HCT116 (cell line): ENCODE measurements at regions not wholly inside any gene's neighbourhood (a gene's known extent, or its start where the extent isn't known, plus 50 kb on each side); places are given as distances from the start of the nearest gene placed in this dataset.

Experiments
- ATAC-seq: fragments of 200-7000 bp; cut with Tn5 transposase; 2 replicates; pipeline ENCODE4 v1.9.1; 2020; ENCODE audit warnings: mild to moderate bottlenecking, moderate library complexity
- BruUV-seq: library from RNA; stranded (reverse); fragments of 400-500 nt; replicated peaks from 2 replicates; lab custom pipeline; 2021; lab: Mats Ljungman, UMichigan
- CTCF ChIA-PET: fragments of 300-600 bp; sonication (Branson Sonifier 250); formaldehyde crosslinking; loops from one replicate; lab custom pipeline; 2021; ENCODE audit warnings: antibody characterized with exemption; lab: Charles Lee
- POLR2A ChIA-PET: fragments of 300-600, 350-600 bp; sonication (Branson Sonifier 250); formaldehyde crosslinking; loops from one replicate; lab custom pipeline; 2021; ENCODE audit warnings: antibody characterized with exemption; lab: Charles Lee
- RAD21 ChIA-PET, 2 experiments: fragments of 300-600 bp; sonication (Branson Sonifier 250); formaldehyde crosslinking; loops; one replicate each; lab custom pipeline; 2023; ENCODE audit warnings: low total read pairs in 2 of 2; ENCODE audit not compliant: uncharacterized antibody in 2 of 2, unreplicated experiment in 2 of 2, low non-redundant PET in 1 of 2; lab: Charles Lee
- DNase-seq: peaks from one replicate; pipeline ENCODE4 v3.0.0-alpha.2; 2010; ENCODE audit warnings: low read depth, low spot score
- H2AFZ ChIP-seq: fragments of 200-600 bp; shearing (Covaris generic), sonication (generic); 2 replicates; pipeline ENCODE4 v1.6.1; 2017; ENCODE audit warnings: low read depth, mixed run types, mixed read lengths, antibody characterized with exemption, low read length; ENCODE audit not compliant: poor library complexity, severe bottlenecking
- H3K27ac ChIP-seq: 2 replicates; pipeline ENCODE4 v1.5.1; 2012; ENCODE audit warnings: low read depth, low read length
- H3K27me3 ChIP-seq: fragments of 200-600 bp; sonication (generic); 2 replicates; pipeline ENCODE4 v1.6.1; 2016; ENCODE audit warnings: mixed run types, low read length, mixed read lengths; ENCODE audit not compliant: insufficient read depth
- H3K36me3 ChIP-seq, 2 experiments: fragments of 200-500 bp in 1 of 2; fragments of 200-600 bp in 1 of 2; sonication (Bioruptor generic) in 1 of 2; sonication (generic) in 1 of 2; 2 replicates each; pipeline versions ENCODE4 v1.5.1 to v1.6.1; 2014 to 2016; ENCODE audit warnings: low read length in 2 of 2, inconsistent platforms in 1 of 2, mixed read lengths in 1 of 2, mixed run types in 1 of 2; ENCODE audit not compliant: insufficient read depth in 2 of 2, control insufficient read depth in 1 of 2
- H3K4me1 ChIP-seq, 2 experiments: fragments of 200-600 bp in 1 of 2; sonication (generic) in 1 of 2; 2 replicates each; pipeline versions ENCODE4 v1.5.1 to v1.6.1; 2012 to 2017; ENCODE audit warnings: low read length in 2 of 2, inconsistent platforms in 1 of 2, mild to moderate bottlenecking in 1 of 2, mixed read lengths in 1 of 2, mixed run types in 1 of 2, moderate library complexity in 1 of 2; ENCODE audit not compliant: insufficient read depth in 2 of 2, control insufficient read depth in 1 of 2
- H3K4me2 ChIP-seq: fragments of 200-600 bp; sonication (generic); 2 replicates; pipeline ENCODE4 v1.6.1; 2017; ENCODE audit warnings: mixed run types, low read length, mixed read lengths
- H3K4me3 ChIP-seq, 2 experiments: fragments of 200-600 bp in 1 of 2; sonication (generic) in 1 of 2; replicated peaks in 1 of 2; 2 replicates each; pipeline ENCODE4 v1.5.1; 2011 to 2016; ENCODE audit warnings: low read length in 2 of 2, control low read depth in 1 of 2, low read depth in 1 of 2, mild to moderate bottlenecking in 1 of 2, mixed read lengths in 1 of 2, mixed run types in 1 of 2
- H3K79me2 ChIP-seq: fragments of 200-600 bp; sonication (generic); 2 replicates; pipeline ENCODE4 v1.6.1; 2017; ENCODE audit warnings: mild to moderate bottlenecking, mixed run types, low read length, moderate library complexity, mixed read lengths; ENCODE audit not compliant: insufficient read depth
- H3K9ac ChIP-seq: fragments of 200-600 bp; sonication (generic); 2 replicates; pipeline ENCODE4 v1.6.1; 2016; ENCODE audit warnings: low read length, mixed read lengths
- H3K9me2 ChIP-seq: fragments of 200-600 bp; sonication (generic), shearing (Covaris generic); 2 replicates; pipeline ENCODE4 v1.6.1; 2017; ENCODE audit warnings: mixed run types, mild to moderate bottlenecking, moderate library complexity; ENCODE audit not compliant: insufficient read depth
- H3K9me3 ChIP-seq, 2 experiments: fragments of 200-500 bp in 1 of 2; fragments of 200-600 bp in 1 of 2; sonication (Bioruptor generic) in 1 of 2; sonication (generic) in 1 of 2; 2 replicates each; pipeline ENCODE4 v1.6.1; 2014 to 2017; ENCODE audit warnings: low read length in 2 of 2, mixed read lengths in 2 of 2, inconsistent platforms in 1 of 2, low read depth in 1 of 2, mild to moderate bottlenecking in 1 of 2, mixed run types in 1 of 2, moderate library complexity in 1 of 2; ENCODE audit not compliant: control insufficient read depth in 1 of 2, insufficient read depth in 1 of 2
- H4K20me1 ChIP-seq: fragments of 200-600 bp; sonication (generic), shearing (Covaris generic); 2 replicates; pipeline ENCODE4 v1.6.1; 2017; ENCODE audit warnings: mixed run types, mild to moderate bottlenecking, moderate library complexity; ENCODE audit not compliant: insufficient read depth
- CEBPB ChIP-seq: IDR thresholded peaks from 2 replicates; pipeline ENCODE4 v1.6.1; 2012; ENCODE audit warnings: low read depth
- CTCF ChIP-seq, 3 experiments: fragments of 200-600 bp in 1 of 3; sonication (generic) in 1 of 3; IDR thresholded peaks in 2 of 3; conservative IDR thresholded peaks in 1 of 3; 2 replicates each; pipeline ENCODE4 v1.5.1; 2012 to 2017; ENCODE audit warnings: low read depth in 2 of 3, low read length in 2 of 3, antibody characterized with exemption in 1 of 3, borderline replicate concordance in 1 of 3, control low read depth in 1 of 3, mild to moderate bottlenecking in 1 of 3, mixed read lengths in 1 of 3, mixed run types in 1 of 3, moderate library complexity in 1 of 3; ENCODE audit not compliant: insufficient read depth in 1 of 3
- FOSL1 ChIP-seq: IDR thresholded peaks from 2 replicates; pipeline ENCODE4 v1.6.1; 2012; ENCODE audit warnings: low read depth
- JUND ChIP-seq: IDR thresholded peaks from 2 replicates; pipeline ENCODE4 v1.6.1; 2012
- POLR2A ChIP-seq: IDR thresholded peaks from 2 replicates; pipeline ENCODE4 v1.7.0; 2011; ENCODE audit warnings: borderline replicate concordance; ENCODE audit not compliant: insufficient read depth, insufficient read length; ENCODE audit errors: extremely low read depth
- POLR2AphosphoS5 ChIP-seq: IDR thresholded peaks from 2 replicates; pipeline ENCODE4 v1.6.1; 2011; ENCODE audit warnings: mild to moderate bottlenecking, low read depth, low read length, moderate library complexity
- RAD21 ChIP-seq: IDR thresholded peaks from 2 replicates; pipeline ENCODE4 v1.6.1; 2012; ENCODE audit warnings: low read depth, mild to moderate bottlenecking
- REST ChIP-seq: IDR thresholded peaks from 2 replicates; pipeline ENCODE4 v1.6.1; 2012; ENCODE audit warnings: low read depth
- SIN3A ChIP-seq: IDR thresholded peaks from 2 replicates; pipeline ENCODE4 v1.6.1; 2012; ENCODE audit warnings: low read depth
- SP1 ChIP-seq: IDR thresholded peaks from 2 replicates; pipeline ENCODE4 v1.6.1; 2012; ENCODE audit warnings: low read depth
- SRF ChIP-seq: IDR thresholded peaks from 2 replicates; pipeline ENCODE4 v1.6.1; 2012; ENCODE audit warnings: low read depth
- TCF7L2 ChIP-seq: IDR thresholded peaks from 2 replicates; pipeline ENCODE4 v1.7.0; 2011; ENCODE audit warnings: borderline replicate concordance, inconsistent platforms; ENCODE audit not compliant: insufficient read depth, insufficient read length; ENCODE audit errors: extremely low read depth
- YY1 ChIP-seq: IDR thresholded peaks from 2 replicates; pipeline ENCODE4 v1.6.1; 2011; ENCODE audit warnings: low read length, low read depth, moderate library complexity, mild to moderate bottlenecking; ENCODE audit not compliant: insufficient replicate concordance; ENCODE audit errors: extremely low read depth
- ZFX ChIP-seq: fragments of 450-650 bp; IDR thresholded peaks from 2 replicates; pipeline ENCODE4 v1.6.1; 2017
- ZNF274 ChIP-seq: fragments of 200-500 bp; sonication (Bioruptor generic); IDR thresholded peaks from 2 replicates; pipeline ENCODE4 v1.6.1; 2014; ENCODE audit warnings: mild to moderate bottlenecking, low read depth, low read length, inconsistent platforms
- intact Hi-C: fragments of 100-400 bp; cut with micrococcal nuclease; formaldehyde crosslinking; loops from 2 replicates; pipeline ENCODE4 v1.10.0; 2022
- TF ChIP-seq, protein P1 (sequence below): IDR thresholded peaks from 2 replicates; pipeline ENCODE4 v1.6.1; 2012

DNA sequence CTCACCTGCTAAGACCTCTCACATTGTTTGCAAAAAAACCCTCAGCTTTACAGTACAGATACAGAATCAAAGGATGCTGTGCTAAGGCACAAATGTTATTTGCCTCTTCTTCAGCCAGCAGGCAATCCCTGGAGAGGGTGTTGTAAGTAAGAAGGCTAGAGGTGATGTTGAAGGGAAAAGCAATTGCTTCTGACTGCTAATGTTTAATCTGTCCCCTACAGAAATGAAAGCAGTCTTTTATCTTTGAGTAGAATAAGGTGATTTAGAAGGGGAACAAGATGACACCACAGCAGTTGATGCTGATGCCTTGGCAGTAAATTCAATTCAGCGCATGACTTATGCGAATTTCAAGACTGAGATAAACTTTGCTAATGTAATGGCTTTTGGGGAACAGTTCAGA, 1064.8 kb upstream of the IGFBP7 start:
- Histone ChIP-seq H3K79me2 (no peaks in the 10 kb centered on the region), H3K4me3 (no peak overlapping the region), H4K20me1 (no peaks in the 10 kb centered on the region), H3K27ac (no peak overlapping the region), H3K9ac (no peak overlapping the region), H3K9me2 (no peaks in the 10 kb centered on the region), H3K36me3 (no peaks in the 10 kb centered on the region), H3K27me3 (no peaks in the 10 kb centered on the region), H3K4me1 (no peaks in the 10 kb centered on the region), H2AFZ (no peak overlapping the region), H3K4me2 (no peak overlapping the region), H3K9me3 (peaks cover 0 to 16% of the 10 kb centered on the region in 2 experiments; a peak in 2 of 4 replicates)
- ChIA-PET CTCF (no interaction called here), RAD21 (no interaction called here), POLR2A (no interaction called here)
- DNase-seq (no peak), ATAC-seq (no peak)
- no peak for TF ChIP-seq ZNF274
- TF ChIP-seq SRF = no peak
- no peak for TF ChIP-seq ZFX
- TF ChIP-seq, protein P1, sequence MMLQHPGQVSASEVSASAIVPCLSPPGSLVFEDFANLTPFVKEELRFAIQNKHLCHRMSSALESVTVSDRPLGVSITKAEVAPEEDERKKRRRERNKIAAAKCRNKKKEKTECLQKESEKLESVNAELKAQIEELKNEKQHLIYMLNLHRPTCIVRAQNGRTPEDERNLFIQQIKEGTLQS = no peak
- TF ChIP-seq FOSL1 = no peak
- TF ChIP-seq JUND = no peak
- no peak for TF ChIP-seq YY1
- no peak for TF ChIP-seq CEBPB
- TF ChIP-seq REST = no peak
- TF ChIP-seq POLR2A = no peak
- no peak for TF ChIP-seq POLR2AphosphoS5
- no peak for TF ChIP-seq SIN3A
- TF ChIP-seq RAD21 = no peak
- TF ChIP-seq SP1 = no peak
- TF ChIP-seq TCF7L2 = no peak
- no peak for TF ChIP-seq CTCF (IDR thresholded peaks at IDR 0.05 in 2 of 3, conservative IDR thresholded peaks at IDR 0.05 in 1 of 3; ENCODE audit: borderline replicate concordance in 1 of 3, insufficient read depth in 1 of 3, low read depth in 2 of 3, low read length in 2 of 3)
- intact Hi-C loops = no loop called here
- no TSS peak for BruUV-seq
